GM21390 (cell line): ENCODE measurements at regions not wholly inside any gene's neighbourhood (a gene's known extent, or its start where the extent isn't known, plus 50 kb on each side); places are given as distances from the start of the nearest gene placed in this dataset.

Experiments used
- ATAC-seq: cut with Tn5 transposase; IDR thresholded peaks from one replicate; pipeline ENCODE4 v1.9.1; 2021; ENCODE audit not compliant: unreplicated experiment

- no peak for ATAC-seq
These were observed 359.4 kb upstream of the RIOK2 start for GRCh38 chr5:97542469-97542868.

GRCh38 chr5:97543166-97543565 lies 360.1 kb upstream of the RIOK2 start:
- no peak for ATAC-seq

GRCh38 chr5:97544240-97544639 lies 361.2 kb upstream of the RIOK2 start:
- ATAC-seq, result no peak

GRCh38 chr5:97544678-97545077 lies 361.6 kb upstream of the RIOK2 start:
- ATAC-seq, result no peak

GRCh38 chr5:97545446-97545845 lies 362.4 kb upstream of the RIOK2 start:
- no peak for ATAC-seq

DNA sequence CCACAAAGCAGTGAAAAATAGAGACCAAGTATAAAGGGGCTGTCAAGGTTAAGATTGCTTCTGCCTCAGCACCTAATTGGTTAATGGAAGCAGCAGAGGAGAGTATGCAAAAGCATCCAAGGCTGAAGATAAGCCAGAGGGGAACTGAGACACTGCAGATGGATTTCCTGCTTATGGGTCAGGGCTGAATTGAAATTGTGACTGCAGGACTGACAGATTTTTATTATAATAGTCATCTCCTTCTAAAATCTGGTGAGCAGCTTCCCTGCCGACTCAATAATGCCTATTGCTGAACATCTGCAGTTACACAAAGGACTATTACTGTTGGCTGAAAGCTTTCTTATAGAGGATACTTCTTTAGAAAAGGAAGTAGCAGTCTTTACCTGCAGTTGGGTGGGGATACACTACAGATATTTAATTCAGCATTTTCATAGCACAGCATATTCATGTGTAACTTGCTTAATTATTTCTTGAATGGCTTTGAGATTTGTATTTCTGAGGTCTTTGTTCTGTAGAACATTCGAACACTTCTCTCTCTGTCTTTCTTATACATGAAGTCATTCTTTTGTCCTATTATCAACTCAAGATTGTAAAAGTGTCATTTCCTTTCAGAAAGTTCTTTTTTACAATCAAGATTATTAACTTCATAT lies 363.0 kb upstream of the RIOK2 start:
- ATAC-seq, result no peak

DNA sequence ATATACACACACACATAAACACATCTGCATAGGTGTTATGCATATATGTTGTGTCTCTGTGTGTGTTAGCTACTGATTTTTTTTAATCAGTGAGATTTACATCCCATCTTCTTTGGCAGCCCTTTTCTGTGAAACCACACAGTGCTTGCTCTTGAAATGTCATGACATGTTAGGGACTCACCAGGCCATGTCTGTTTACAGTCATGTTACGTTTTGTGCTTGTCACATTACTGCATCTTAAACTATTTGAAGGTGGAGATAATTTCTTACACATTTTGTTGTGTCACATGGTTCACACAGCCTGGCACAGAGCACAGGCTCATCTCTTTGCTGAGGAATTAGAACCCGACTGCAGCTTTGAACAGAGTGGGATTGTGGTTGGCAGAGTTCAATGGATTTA lies 364.4 kb upstream of the RIOK2 start:
- no peak for ATAC-seq

DNA sequence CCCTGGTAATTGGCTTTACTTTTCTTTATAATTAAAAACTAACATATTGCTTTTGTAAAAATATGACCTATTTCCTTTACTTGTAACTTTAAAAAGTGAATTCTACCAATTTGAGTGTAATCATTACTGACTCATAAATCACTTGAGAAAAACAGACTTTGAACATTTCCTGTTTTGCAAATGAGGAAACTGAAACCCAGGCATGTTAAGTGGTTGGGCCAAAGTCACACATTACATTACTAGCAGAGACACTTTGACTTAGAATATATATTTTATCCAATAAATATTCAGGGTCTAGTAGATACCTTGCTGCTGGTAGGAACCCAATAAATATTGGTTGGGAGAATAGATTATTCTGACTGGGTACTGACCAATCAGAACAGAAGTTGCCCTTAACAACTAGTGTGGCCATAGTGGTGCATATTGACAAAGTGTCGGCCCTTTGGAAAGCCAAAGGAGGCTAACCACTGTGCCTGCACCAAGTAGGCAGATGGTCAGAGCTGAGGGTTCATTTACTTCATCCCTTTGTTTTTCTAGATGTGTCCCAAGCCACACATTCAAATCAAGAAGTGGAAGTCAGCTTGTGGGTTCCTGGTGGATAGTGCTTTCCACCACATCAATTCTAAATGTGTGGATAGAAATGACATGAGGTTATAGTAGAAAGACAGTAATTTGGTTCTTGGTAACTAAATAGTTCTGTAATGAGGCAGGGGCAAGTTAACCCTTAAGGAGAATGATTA lies 365.1 kb upstream of the RIOK2 start:
- peak; percentile 77 for ATAC-seq

DNA sequence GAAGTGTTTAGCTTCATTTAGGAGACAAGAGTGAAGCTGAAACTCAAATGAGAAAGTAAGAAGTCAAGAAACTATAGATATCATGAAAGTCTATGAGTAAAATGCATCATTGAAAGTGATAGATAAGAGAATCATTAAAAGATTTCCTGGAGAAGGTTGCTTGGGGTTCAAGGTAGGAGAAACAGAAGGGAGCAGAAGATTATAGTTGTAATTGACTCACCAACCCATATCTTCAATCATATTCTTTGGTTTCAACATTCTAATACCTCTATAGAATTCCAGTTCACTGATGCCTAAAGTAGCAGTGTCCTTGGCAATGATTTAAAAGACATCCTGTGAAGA lies 365.7 kb upstream of the RIOK2 start:
- no peak for ATAC-seq

GRCh38 chr5:97549496-97549895 lies 366.4 kb upstream of the RIOK2 start:
- no peak for ATAC-seq

DNA sequence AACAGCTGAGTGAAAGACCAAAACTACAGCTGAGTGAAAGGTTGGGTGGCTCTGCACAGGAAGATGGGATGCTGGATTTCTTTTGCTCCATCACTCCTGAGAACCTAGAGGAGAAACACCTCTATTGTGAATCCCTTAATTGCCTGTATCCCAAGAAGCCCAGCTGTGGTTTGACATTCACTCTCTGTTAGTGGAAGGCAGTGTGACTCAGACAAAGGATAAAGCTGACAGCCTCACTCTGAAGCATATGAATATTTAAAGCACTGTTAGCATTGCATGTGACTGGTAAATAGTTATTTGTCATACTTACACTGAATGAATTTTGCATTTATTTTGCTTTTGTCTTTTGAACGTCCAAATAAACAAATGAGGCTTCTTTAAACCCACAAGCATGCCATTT lies 367.1 kb upstream of the RIOK2 start:
- ATAC-seq, result no peak

GRCh38 chr5:97550818-97551217 lies 367.8 kb upstream of the RIOK2 start:
- no peak for ATAC-seq

DNA sequence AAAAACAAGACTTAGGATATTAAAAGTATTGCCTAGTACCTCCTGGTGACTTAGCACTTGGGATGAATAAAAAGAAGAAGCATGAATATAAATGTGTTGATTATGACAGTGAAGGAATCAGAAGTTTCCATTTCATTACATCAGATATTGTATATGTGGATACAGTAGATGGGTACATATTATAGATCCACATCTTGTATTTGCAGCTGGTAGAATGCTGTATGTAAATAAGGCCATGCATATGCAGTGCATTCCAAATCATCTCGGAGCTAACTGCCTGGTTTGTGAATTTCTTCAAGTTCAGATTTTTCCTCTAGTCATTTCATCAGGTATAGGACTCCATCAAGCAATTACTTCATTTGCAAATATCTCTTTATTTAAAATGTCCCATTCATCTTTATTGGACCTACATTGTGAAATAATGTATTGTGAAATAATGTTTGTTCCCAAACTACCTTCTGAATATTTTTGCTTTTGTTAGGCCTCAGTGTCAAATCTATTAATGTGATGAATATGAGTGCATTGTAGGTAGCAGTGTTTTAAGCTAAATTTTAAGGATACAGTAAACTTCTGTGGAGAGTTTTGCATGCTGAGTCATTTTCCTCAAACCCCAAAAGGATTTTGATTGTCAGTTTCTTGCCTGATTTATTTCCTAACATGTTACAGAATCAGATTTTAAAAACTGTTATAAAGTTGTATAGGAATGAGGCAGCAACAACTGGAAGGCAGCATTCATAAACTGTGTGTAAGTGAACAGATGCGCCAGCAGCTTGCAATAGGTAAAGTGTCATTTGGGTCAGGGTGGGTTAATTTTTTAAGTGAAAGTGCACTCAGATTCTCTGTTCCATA lies 370.8 kb upstream of the RIOK2 start:
- ATAC-seq, result no peak

DNA sequence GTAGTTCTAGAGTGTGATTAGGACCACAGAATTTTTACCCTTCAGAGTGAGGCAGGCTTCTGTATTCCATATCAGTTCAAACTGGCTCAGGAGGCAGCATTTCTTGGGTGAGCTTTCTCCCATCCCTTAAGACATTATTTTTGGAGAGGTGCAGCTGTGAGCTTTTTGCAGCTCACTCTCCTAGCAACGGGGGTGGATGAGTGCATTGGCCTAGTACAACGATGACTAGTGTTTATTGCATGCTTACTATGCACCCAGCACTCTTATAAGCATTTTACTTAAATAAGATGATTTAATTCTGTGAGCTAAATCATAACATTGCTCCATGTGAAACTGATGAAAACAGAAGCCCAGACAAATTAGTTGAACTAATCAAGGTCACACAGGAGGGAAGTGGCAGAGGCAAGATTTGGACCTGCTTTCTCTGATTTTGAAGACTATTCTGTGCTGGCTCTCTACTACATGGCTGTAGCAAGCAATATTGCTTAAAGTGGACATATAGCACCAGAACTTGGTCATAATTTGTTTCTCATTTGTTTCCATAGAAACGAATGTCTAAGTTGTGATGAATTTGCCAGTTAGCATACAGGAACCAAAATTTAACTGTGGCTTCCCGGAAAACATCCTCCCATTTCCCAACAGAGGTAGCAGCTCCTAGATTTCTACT lies 372.1 kb upstream of the RIOK2 start:
- ATAC-seq, result no peak

GRCh38 chr5:97555644-97555981 lies 372.6 kb upstream of the RIOK2 start:
- ATAC-seq, result no peak

DNA sequence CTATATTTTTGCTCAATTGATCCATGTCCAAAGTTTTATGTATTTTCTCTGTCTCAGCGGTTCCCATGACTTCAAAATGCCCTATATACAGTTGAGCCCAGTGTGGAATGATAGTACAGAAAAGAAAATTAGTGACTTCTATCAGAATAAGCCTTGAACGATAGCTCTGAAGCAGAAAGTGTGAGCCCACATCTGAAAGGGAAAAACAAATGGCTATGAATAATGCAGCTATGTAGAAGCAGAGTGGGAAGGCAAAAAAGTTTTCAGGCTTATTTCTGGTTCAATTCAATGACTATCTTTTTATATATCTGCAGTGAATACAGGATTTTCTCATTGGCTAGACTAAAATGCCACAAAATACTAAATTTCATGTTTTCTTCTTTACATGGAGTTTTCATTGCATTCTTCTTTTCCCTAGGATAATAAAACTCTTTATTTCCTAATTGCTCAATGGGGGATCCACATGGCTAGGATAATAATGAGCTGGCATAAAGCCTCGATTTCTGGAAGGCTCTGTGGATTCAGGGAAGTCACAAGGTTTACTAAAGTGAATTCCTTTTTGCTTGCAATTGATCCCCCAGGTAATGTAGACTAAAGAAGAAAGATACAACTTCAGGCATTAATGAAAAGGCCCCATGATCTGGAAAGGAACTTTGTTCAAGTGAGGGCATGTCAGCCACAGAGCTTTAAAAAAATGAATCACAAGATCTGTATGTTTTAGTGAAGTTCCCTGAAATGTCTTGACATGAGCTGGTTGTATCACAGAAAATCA lies 377.0 kb upstream of the RIOK2 start:
- no peak for ATAC-seq

- no peak for ATAC-seq
These were observed 377.5 kb upstream of the RIOK2 start for GRCh38 chr5:97560599-97560993.

GRCh38 chr5:97563050-97563657 lies 380.1 kb upstream of the RIOK2 start:
- ATAC-seq, result no peak

DNA sequence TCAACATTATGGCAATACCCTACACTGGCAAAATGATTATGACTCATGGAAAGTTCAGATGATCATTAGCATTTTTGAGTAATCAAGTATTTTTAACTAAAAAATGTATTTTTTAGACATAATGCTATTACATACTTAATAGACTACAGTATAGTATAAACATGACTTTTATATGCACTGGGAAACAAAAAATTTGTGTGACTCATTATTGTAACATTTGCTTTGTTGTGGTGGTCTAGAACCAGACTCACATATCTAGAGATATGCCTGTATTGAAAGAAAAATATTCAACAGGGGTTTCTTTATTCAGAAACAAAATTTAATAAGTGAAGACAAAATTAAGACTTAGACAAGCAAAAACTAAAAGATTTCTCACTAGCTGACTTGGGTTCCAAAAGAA lies 385.3 kb upstream of the RIOK2 start:
- ATAC-seq, result no peak

GRCh38 chr5:97570242-97570641 lies 387.2 kb upstream of the RIOK2 start:
- no peak for ATAC-seq
